Astrocyte of the spinal cord (primary cell): ENCODE measurements at regions not wholly inside any gene's neighbourhood (a gene's known extent, or its start where the extent isn't known, plus 50 kb on each side); places are given as distances from the start of the nearest gene placed in this dataset.
A peak's percentile ranks its signal among the peaks of the same experiment; 100 is the strongest.
"Not testable (repeated sequence)": the region's sequence is repeated elsewhere in the genome, so short reads cannot be mapped to it uniquely, and the experiment has no call there.

Experiments used
- DNase-seq: peaks from one replicate; pipeline ENCODE4 v3.0.0; 2011; ENCODE audit warnings: low read depth, low spot score
- H3K4me3 ChIP-seq: 2 replicates; pipeline ENCODE4 v1.5.1; 2011; ENCODE audit warnings: low read depth, mild to moderate bottlenecking, low read length, moderate library complexity
- CTCF ChIP-seq: IDR thresholded peaks from 2 replicates; pipeline ENCODE4 v1.5.1; 2012; ENCODE audit warnings: low read depth, mild to moderate bottlenecking, low read length, inconsistent platforms
- in situ Hi-C: cut with HindIII; loops from 2 replicates; pipeline ENCODE4 v1.10.0; 2017; ENCODE audit warnings: low sequenced_read_pairs

GRCh38 chr1:228664399-228664914 is 70.8 kb upstream of the RHOU start:
- in situ Hi-C loops = no loop called here
- H3K4me3 ChIP-seq = no peak overlapping the region
- peak; percentile 68 for TF ChIP-seq CTCF
- DNase-seq = peak; percentile 59

GRCh38 chr1:228666686-228667623 is 68.3 kb upstream of the RHOU start:
- in situ Hi-C loops = no loop called here
- no peak for TF ChIP-seq CTCF
- no peak overlapping the region for H3K4me3 ChIP-seq
- DNase-seq = no peak

GRCh38 chr1:228668553-228669241 is 66.6 kb upstream of the RHOU start:
- TF ChIP-seq CTCF = no peak
- DNase-seq = no peak
- H3K4me3 ChIP-seq = no peak overlapping the region
- in situ Hi-C loops = no loop called here

GRCh38 chr1:228669242-228669585 is 66.1 kb upstream of the RHOU start:
- H3K4me3 ChIP-seq = no peak overlapping the region
- in situ Hi-C loops = no loop called here
- no peak for DNase-seq
- TF ChIP-seq CTCF = no peak

- DNase-seq, in situ Hi-C loops, H3K4me3 ChIP-seq: not testable (repeated sequence)
Observed at GRCh38 chr1:228681076-228681565, 54.2 kb upstream of the RHOU start.

GRCh38 chr1:228683428-228683827 is 51.9 kb upstream of the RHOU start:
- TF ChIP-seq CTCF = no peak
- DNase-seq = no peak
- in situ Hi-C loops = no loop called here
- H3K4me3 ChIP-seq = no peak overlapping the region

- TF ChIP-seq CTCF = no peak
- no peak for DNase-seq
Observed at GRCh38 chr1:228684607-228685006, 50.7 kb upstream of the RHOU start.

More at GRCh38 chr1:228684607-228685006, 50.7 kb upstream of the RHOU start:
- in situ Hi-C loops = no loop called here
- no peak overlapping the region for H3K4me3 ChIP-seq
